ENCODE measurements at regions not wholly inside any gene's neighbourhood (a gene's known extent, or its start where the extent isn't known, plus 50 kb on each side); places are given as distances from the start of the nearest gene placed in this dataset.

DNA sequence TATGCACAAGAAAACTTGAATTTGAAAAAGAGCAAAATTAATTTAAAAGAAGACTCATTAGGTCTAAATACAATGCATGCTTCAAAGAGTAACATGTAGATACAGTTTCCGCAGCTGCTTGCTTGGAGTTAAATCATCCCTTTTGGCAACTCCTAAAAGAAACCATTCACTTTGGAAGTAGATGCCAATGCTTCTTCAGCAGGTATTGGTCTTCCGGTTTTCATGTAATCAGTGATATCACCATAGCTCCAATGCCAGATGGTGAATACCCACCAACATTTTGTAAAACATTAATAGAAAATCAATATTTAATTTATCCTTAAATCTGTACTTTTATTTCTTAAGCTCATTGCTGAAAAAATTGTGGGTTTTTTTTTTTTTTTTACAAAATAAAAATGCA is 381.1 kb upstream of the PHF14 start:
- H3K27me3 ChIP-seq = no peaks in the 10 kb centered on the region
- DNase-seq = no peak
- H3K36me3 ChIP-seq = no peaks in the 10 kb centered on the region
- H3K4me1 ChIP-seq = no peaks in the 10 kb centered on the region
- H3K27ac ChIP-seq = no peak overlapping the region
- H3K9me3 ChIP-seq = no peaks in the 10 kb centered on the region
- no peak overlapping the region for H3K4me3 ChIP-seq
- TF ChIP-seq, protein P1, sequence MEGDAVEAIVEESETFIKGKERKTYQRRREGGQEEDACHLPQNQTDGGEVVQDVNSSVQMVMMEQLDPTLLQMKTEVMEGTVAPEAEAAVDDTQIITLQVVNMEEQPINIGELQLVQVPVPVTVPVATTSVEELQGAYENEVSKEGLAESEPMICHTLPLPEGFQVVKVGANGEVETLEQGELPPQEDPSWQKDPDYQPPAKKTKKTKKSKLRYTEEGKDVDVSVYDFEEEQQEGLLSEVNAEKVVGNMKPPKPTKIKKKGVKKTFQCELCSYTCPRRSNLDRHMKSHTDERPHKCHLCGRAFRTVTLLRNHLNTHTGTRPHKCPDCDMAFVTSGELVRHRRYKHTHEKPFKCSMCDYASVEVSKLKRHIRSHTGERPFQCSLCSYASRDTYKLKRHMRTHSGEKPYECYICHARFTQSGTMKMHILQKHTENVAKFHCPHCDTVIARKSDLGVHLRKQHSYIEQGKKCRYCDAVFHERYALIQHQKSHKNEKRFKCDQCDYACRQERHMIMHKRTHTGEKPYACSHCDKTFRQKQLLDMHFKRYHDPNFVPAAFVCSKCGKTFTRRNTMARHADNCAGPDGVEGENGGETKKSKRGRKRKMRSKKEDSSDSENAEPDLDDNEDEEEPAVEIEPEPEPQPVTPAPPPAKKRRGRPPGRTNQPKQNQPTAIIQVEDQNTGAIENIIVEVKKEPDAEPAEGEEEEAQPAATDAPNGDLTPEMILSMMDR (IDR thresholded peaks at IDR 0.05) = no peak
- intact Hi-C loops (cut with DNase I; ENCODE audit: low total_unique reads) = no loop called here

GRCh38 chr7:10593080-10593479 is 380.6 kb upstream of the PHF14 start:
- TF ChIP-seq, protein P1 (IDR thresholded peaks at IDR 0.05) = no peak
- Histone ChIP-seq H3K27me3 (no peaks in the 10 kb centered on the region), H3K36me3 (no peaks in the 10 kb centered on the region), H3K9me3 (no peaks in the 10 kb centered on the region), H3K4me1 (no peaks in the 10 kb centered on the region), H3K4me3 (no peak overlapping the region), H3K27ac (no peak overlapping the region)
- DNase-seq = no peak
- intact Hi-C loops (cut with DNase I; ENCODE audit: low total_unique reads) = no loop called here

DNA sequence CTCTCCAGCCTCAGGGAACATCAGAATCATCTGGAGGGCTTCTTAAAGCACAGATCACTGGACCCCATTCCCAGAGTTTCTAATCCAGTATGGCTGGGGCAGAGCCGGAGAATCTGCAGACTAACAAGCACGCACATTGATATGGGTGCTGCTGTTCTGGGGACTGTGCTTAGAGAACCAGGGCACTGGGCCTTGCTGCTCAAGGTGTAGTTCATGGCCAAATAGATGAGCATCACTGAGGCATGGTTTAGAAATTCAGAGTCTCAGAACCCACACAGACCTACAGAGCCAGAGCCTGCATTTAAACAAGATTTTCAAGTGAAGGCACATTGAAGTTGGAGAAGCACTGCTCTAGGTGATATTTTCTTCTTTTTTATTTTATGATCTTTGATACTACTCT is 376.8 kb upstream of the PHF14 start:
- no peak for DNase-seq
- intact Hi-C loops (cut with DNase I; ENCODE audit: low total_unique reads) = no loop called here
- H3K9me3 ChIP-seq = no peaks in the 10 kb centered on the region
- no peak overlapping the region for H3K4me3 ChIP-seq
- no peaks in the 10 kb centered on the region for H3K4me1 ChIP-seq
- TF ChIP-seq, protein P1 (IDR thresholded peaks at IDR 0.05) = no peak
- H3K27ac ChIP-seq = no peak overlapping the region
- H3K36me3 ChIP-seq = no peaks in the 10 kb centered on the region
- H3K27me3 ChIP-seq = no peaks in the 10 kb centered on the region

- intact Hi-C loops (cut with DNase I; ENCODE audit: low total_unique reads) = no loop called here
- H3K4me3 ChIP-seq = no peak overlapping the region
- no peaks in the 10 kb centered on the region for H3K9me3 ChIP-seq
- TF ChIP-seq, protein P1 (IDR thresholded peaks at IDR 0.05) = no peak
- no peak overlapping the region for H3K27ac ChIP-seq
- DNase-seq = no peak
- H3K27me3 ChIP-seq = no peaks in the 10 kb centered on the region
- H3K4me1 ChIP-seq = no peaks in the 10 kb centered on the region
- no peaks in the 10 kb centered on the region for H3K36me3 ChIP-seq
Observed at GRCh38 chr7:10604128-10604527, 369.5 kb upstream of the PHF14 start.

GRCh38 chr7:10612950-10613349 is 360.7 kb upstream of the PHF14 start:
- DNase-seq = no peak
- intact Hi-C loops (cut with DNase I; ENCODE audit: low total_unique reads) = no loop called here
- H3K9me3 ChIP-seq = no peaks in the 10 kb centered on the region
- TF ChIP-seq, protein P1 (IDR thresholded peaks at IDR 0.05) = no peak
- H3K36me3 ChIP-seq = no peaks in the 10 kb centered on the region
- no peaks in the 10 kb centered on the region for H3K27me3 ChIP-seq
- H3K4me3 ChIP-seq = no peak overlapping the region
- H3K4me1 ChIP-seq = no peaks in the 10 kb centered on the region
- H3K27ac ChIP-seq = no peak overlapping the region

DNA sequence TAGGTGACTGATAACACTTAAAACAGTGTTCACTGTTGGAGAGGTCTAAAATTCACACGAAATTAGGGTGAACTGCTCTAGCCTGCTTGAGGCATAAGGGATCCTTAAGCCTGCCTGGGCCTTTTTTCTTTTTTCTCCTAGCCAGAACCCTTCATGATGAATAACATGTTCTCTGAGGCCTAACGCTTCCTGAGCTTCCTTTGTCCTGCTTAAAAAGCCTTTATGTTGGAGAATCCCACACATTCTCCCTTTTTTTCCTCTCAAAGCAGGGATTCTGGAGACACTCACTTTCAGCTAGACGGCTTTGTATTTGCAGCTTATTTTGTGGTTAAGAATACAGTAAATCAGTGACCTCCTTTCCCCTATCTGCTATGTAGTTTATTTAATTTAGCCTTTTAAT is 354.7 kb upstream of the PHF14 start:
- H3K4me1 ChIP-seq = no peaks in the 10 kb centered on the region
- TF ChIP-seq, protein P1 (IDR thresholded peaks at IDR 0.05) = no peak

More for the DNA sequence above, 354.7 kb upstream of the PHF14 start:
- no peaks in the 10 kb centered on the region for H3K36me3 ChIP-seq
- no peak for DNase-seq
- no peaks in the 10 kb centered on the region for H3K9me3 ChIP-seq
- intact Hi-C loops (cut with DNase I; ENCODE audit: low total_unique reads) = no loop called here
- no peak overlapping the region for H3K4me3 ChIP-seq
- no peak overlapping the region for H3K27ac ChIP-seq
- no peaks in the 10 kb centered on the region for H3K27me3 ChIP-seq

All from tibial artery (tissue), 4 donors.